ENCODE measurements at regions not wholly inside any gene's neighbourhood (a gene's known extent, or its start where the extent isn't known, plus 50 kb on each side); places are given as distances from the start of the nearest gene placed in this dataset.

DNA sequence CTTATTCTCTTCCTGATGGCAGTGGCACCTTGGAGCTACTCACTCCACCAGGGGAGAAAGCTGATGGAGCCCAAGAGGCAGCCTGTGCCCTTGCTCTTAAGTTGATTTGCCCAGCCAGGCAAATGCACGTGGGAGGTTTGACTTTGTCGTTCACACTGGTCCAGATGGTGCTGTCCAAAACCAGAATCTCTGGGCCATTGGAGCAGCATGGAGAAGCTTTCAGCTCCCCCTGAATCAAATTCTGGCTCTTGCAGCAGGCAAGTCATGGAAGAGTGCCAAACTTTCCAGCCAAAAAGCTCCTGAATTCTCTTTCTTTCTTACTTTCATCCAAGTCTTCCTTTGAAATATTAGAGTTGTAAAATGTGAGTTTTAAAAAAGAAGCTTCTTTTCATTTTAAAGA is 970.4 kb downstream of the RPA4 start:
- TF ChIP-seq, protein P1, sequence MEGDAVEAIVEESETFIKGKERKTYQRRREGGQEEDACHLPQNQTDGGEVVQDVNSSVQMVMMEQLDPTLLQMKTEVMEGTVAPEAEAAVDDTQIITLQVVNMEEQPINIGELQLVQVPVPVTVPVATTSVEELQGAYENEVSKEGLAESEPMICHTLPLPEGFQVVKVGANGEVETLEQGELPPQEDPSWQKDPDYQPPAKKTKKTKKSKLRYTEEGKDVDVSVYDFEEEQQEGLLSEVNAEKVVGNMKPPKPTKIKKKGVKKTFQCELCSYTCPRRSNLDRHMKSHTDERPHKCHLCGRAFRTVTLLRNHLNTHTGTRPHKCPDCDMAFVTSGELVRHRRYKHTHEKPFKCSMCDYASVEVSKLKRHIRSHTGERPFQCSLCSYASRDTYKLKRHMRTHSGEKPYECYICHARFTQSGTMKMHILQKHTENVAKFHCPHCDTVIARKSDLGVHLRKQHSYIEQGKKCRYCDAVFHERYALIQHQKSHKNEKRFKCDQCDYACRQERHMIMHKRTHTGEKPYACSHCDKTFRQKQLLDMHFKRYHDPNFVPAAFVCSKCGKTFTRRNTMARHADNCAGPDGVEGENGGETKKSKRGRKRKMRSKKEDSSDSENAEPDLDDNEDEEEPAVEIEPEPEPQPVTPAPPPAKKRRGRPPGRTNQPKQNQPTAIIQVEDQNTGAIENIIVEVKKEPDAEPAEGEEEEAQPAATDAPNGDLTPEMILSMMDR (IDR thresholded peaks at IDR 0.05): no peak
- TF ChIP-seq POLR2A (IDR thresholded peaks at IDR 0.05): no peak
